HL-60 (cell line): ENCODE measurements at regions not wholly inside any gene's neighbourhood (a gene's known extent, or its start where the extent isn't known, plus 50 kb on each side); places are given as distances from the start of the nearest gene placed in this dataset.

Experiments used
- DNase-seq, 2 experiments: peaks; one replicate each; pipeline ENCODE4 v3.0.0-alpha.2; 2010 to 2020; ENCODE audit warnings: low read depth in 1 of 2, low spot score in 1 of 2
- H3K27ac ChIP-seq: fragments of 250-450 bp; sonication (Bioruptor Pico); replicated peaks from 2 replicates; pipeline ENCODE4 v1.5.1; 2020; ENCODE audit warnings: mild to moderate bottlenecking, moderate library complexity
- H3K27me3 ChIP-seq: fragments of 250-450 bp; sonication (Bioruptor Pico); 2 replicates; pipeline ENCODE4 v1.5.1; 2021; ENCODE audit warnings: mild to moderate bottlenecking, moderate library complexity; ENCODE audit not compliant: insufficient read depth, poor library complexity, severe bottlenecking
- H3K4me3 ChIP-seq: replicated peaks from 2 replicates; pipeline ENCODE4 v1.5.1; 2011; ENCODE audit warnings: mild to moderate bottlenecking, control low read depth, low read length; ENCODE audit not compliant: insufficient read depth
- GABPA ChIP-seq: IDR thresholded peaks from 2 replicates; pipeline ENCODE4 v1.6.1; 2012; ENCODE audit warnings: low read depth
- POLR2AphosphoS5 ChIP-seq: IDR thresholded peaks from 2 replicates; pipeline ENCODE4 v1.6.1; 2012; ENCODE audit warnings: low read depth
- REST ChIP-seq: IDR thresholded peaks from 2 replicates; pipeline ENCODE4 v1.6.1; 2012; ENCODE audit warnings: low read depth; ENCODE audit not compliant: insufficient replicate concordance
- SPI1 ChIP-seq: IDR thresholded peaks from 2 replicates; pipeline ENCODE4 v1.6.1; 2012; ENCODE audit warnings: low read depth, mild to moderate bottlenecking, borderline replicate concordance
- TF ChIP-seq, protein P1 (sequence below): IDR thresholded peaks from one replicate; pipeline ENCODE4 v1.5.1; 2011; ENCODE audit warnings: low read length, control low read depth, inconsistent platforms; ENCODE audit not compliant: insufficient read depth

GRCh38 chr6:44649365-44650025, 262.0 kb downstream of the CDC5L start:
- TF ChIP-seq, protein P1, sequence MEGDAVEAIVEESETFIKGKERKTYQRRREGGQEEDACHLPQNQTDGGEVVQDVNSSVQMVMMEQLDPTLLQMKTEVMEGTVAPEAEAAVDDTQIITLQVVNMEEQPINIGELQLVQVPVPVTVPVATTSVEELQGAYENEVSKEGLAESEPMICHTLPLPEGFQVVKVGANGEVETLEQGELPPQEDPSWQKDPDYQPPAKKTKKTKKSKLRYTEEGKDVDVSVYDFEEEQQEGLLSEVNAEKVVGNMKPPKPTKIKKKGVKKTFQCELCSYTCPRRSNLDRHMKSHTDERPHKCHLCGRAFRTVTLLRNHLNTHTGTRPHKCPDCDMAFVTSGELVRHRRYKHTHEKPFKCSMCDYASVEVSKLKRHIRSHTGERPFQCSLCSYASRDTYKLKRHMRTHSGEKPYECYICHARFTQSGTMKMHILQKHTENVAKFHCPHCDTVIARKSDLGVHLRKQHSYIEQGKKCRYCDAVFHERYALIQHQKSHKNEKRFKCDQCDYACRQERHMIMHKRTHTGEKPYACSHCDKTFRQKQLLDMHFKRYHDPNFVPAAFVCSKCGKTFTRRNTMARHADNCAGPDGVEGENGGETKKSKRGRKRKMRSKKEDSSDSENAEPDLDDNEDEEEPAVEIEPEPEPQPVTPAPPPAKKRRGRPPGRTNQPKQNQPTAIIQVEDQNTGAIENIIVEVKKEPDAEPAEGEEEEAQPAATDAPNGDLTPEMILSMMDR = no peak
- TF ChIP-seq SPI1 (no peak), POLR2AphosphoS5 (no peak), REST (no peak), GABPA (no peak)
- H3K4me3 ChIP-seq = no peak overlapping the region
- H3K27ac ChIP-seq = no peak overlapping the region
- no peak for DNase-seq
- H3K27me3 ChIP-seq = no peaks in the 10 kb centered on the region

- Histone ChIP-seq H3K27ac (no peak overlapping the region), H3K27me3 (no peaks in the 10 kb centered on the region), H3K4me3 (no peak overlapping the region)
- TF ChIP-seq SPI1 = peak; percentile 89
- TF ChIP-seq, protein P1 = no peak
- no peak for TF ChIP-seq POLR2AphosphoS5
- peak; percentile 54 for TF ChIP-seq GABPA
- no peak for TF ChIP-seq REST
- peak; percentile 64 to 66 for DNase-seq
Measured at GRCh38 chr6:44650495-44650894, 263.0 kb downstream of the CDC5L start.

GRCh38 chr6:44650947-44651346, 263.4 kb downstream of the CDC5L start:
- Histone ChIP-seq H3K27ac (no peak overlapping the region), H3K27me3 (no peaks in the 10 kb centered on the region), H3K4me3 (no peak overlapping the region)
- TF ChIP-seq, protein P1 = no peak
- no peak for DNase-seq

- H3K4me3 ChIP-seq = no peak overlapping the region
- DNase-seq = no peak
- TF ChIP-seq SPI1 (no peak), REST (no peak), GABPA (no peak), POLR2AphosphoS5 (no peak)
- TF ChIP-seq, protein P1 = no peak
- no peaks in the 10 kb centered on the region for H3K27me3 ChIP-seq
- no peak overlapping the region for H3K27ac ChIP-seq
Measured at GRCh38 chr6:44651604-44652003, 264.1 kb downstream of the CDC5L start.
